ENCODE measurements at regions not wholly inside any gene's neighbourhood (a gene's known extent, or its start where the extent isn't known, plus 50 kb on each side); places are given as distances from the start of the nearest gene placed in this dataset.

DNA sequence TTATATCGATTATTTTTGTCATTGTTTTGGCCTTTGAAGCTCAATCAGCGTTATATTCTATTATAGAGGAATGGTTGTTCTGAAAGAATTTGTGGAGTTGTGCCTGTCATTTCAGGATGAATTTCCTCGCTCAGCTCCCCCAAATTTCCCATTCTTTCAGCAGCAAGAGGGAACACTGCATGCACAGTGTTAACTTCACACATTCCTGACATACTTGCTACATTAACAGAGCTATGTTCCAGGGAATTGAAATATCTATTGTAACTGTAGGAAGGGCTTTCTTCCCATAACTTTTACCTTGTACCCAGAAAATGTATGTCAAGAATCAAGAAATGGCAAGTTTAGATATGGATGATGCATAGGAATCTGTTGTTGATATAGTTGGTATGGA lies 379.0 kb downstream of the LRIG3 start:
- Mint-ChIP-seq H3K4me3 (no peak overlapping the region), H3K27ac (no peak overlapping the region), H3K4me1 (no peaks in the 10 kb centered on the region), H3K9me3 (peaks cover 0 to 7% (median 0%) of the 10 kb centered on the region in 9 donors), H3K36me3 (no peaks in the 10 kb centered on the region), H3K27me3 (peaks cover 2 to 21% (median 6%) of the 10 kb centered on the region in 5 donors)
- ATAC-seq = no peak
- no peak for DNase-seq
- POLR2A ChIA-PET = no interaction called here

DNA sequence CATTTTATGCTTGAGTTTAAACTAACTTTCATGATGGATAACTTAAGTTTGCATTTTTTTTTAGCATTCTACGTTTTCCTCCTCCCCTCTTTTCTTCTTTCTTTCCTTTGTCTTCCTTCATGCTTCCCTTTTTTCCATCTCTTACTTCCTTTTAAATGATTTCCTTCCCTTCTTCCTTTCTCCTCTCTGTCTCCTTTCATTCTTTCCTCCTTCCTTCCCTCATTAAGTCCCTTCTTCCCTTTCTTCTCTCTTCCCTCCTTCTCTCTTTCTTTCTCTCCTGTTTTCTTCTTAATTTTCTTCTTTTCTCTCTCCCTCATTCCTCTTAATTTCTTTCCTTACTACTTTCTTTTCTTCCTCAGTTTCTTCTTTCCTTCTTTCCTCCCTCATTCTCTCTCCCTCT lies 376.0 kb downstream of the LRIG3 start:
- no peaks in the 10 kb centered on the region for H3K4me1 Mint-ChIP-seq

DNA sequence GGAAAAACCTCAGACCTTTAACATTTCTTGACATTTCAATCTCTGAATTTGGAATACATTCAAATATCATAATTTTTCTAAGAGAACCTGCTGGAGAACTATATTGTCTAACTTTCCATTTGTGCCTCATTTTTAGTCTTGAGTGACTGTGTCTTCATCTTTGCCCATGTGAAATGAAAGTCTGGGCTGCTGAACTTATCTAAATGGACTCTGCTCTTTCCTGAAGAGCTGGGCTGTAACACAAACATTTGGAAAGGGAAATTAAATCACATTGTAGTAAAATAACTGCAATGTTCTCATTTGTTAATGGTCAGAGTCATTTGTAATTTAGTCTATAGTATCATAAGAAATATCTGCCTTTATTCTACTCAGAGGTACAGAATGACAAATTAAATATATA lies 373.1 kb downstream of the LRIG3 start:
- Mint-ChIP-seq H3K36me3 (no peaks in the 10 kb centered on the region), H3K4me3 (no peak overlapping the region), H3K9me3 (peaks cover 0 to 6% (median 0%) of the 10 kb centered on the region in 9 donors), H3K27ac (no peak overlapping the region), H3K4me1 (no peaks in the 10 kb centered on the region), H3K27me3 (peaks cover 3 to 15% (median 4%) of the 10 kb centered on the region in 5 donors)
- POLR2A ChIA-PET = no interaction called here
- no peak for ATAC-seq
- no peak for DNase-seq

More for the DNA sequence above, 376.0 kb downstream of the LRIG3 start:
- peaks cover 0 to 7% (median 0%) of the 10 kb centered on the region in 9 donors for H3K9me3 Mint-ChIP-seq
- peaks cover 3 to 21% (median 4%) of the 10 kb centered on the region in 5 donors for H3K27me3 Mint-ChIP-seq
- DNase-seq = no peak
- ATAC-seq = no peak
- no peaks in the 10 kb centered on the region for H3K36me3 Mint-ChIP-seq
- POLR2A ChIA-PET = no interaction called here
- no peak overlapping the region for H3K4me3 Mint-ChIP-seq
- no peak overlapping the region for H3K27ac Mint-ChIP-seq

DNA sequence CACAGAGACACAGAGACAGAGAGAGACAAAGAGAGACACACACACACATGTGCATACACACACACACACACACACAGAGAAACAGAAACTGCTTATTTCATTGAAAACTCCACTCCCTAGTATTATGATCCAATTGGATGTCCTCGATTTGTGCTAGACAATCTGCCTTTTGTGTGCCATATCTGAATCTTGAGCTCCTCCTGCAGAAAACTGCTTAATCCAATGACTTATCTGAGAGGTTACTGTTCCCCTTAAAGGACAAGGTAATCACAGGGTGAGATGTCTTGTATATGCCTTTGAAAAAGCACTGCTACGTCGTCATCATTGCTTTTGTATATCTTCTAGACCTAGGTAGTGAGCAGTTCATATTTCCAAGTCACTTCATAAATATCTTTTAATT lies 371.5 kb downstream of the LRIG3 start:
- Mint-ChIP-seq H3K4me3 (no peak overlapping the region), H3K36me3 (no peaks in the 10 kb centered on the region), H3K27ac (no peak overlapping the region), H3K4me1 (no peaks in the 10 kb centered on the region), H3K9me3 (peaks cover 0 to 6% (median 0%) of the 10 kb centered on the region in 9 donors), H3K27me3 (peaks cover 3 to 10% (median 4%) of the 10 kb centered on the region in 5 donors)
- POLR2A ChIA-PET = no interaction called here
- DNase-seq = no peak
- ATAC-seq = no peak

DNA sequence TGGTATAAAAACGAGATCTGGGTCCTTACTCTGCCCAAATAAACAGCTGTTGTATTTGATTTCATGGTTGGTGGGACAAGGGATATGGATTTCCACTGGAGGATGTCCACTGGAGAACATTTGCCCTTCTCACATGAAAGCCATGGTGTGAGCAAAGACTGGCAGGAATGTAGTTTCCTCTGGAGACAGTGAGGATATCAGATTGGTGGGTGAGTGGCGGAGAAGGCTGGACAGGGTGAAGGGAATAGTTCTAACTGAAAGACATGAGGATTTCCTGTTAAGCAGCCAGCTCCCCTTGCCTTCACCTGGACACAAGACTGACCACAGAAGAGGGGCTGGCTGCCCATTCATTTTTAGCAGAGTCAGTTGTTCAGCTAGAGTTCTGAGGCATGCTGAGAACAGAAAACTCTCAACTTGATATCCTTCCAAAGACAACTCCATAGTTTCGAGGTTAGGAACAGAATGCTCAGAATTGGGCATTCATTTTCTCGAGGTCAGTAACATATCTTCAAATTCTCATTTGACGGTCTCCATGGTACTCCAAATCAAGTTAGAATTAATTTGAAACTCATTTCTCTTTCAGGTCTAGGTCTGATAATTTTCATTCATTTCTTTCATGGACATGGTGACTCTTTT lies 365.7 kb downstream of the LRIG3 start:
- Mint-ChIP-seq H3K4me1 (no peaks in the 10 kb centered on the region), H3K4me3 (no peak overlapping the region), H3K36me3 (no peaks in the 10 kb centered on the region), H3K27ac (no peak overlapping the region), H3K27me3 (peaks cover 0 to 3% (median under 1%) of the 10 kb centered on the region in 5 donors), H3K9me3 (peaks cover 0 to 13% (median 2%) of the 10 kb centered on the region in 9 donors)
- DNase-seq (no peak), ATAC-seq (no peak)
- POLR2A ChIA-PET = no interaction called here

DNA sequence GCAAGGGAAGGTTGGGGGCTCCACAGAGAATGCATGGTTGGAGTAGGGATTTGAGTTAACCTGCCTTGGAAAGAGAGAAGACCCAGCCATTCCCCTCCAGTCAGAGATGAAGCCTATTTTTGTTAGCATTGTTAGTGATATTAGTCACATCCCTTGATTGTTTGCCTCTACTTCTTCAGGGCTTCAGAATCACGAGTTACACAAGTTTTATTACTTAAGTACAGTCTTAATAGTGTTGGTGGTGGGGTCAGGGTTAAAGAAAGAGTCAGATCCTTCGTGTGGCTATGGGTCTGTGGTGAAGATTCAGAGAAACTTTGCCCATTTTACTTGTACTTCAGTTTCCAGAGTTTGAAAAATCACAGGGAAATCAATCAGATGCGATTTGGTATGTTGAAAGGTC lies 363.1 kb downstream of the LRIG3 start:
- no peak overlapping the region for H3K4me3 Mint-ChIP-seq
- no peaks in the 10 kb centered on the region for H3K4me1 Mint-ChIP-seq
- DNase-seq (no peak), ATAC-seq (no peak)
- no peak overlapping the region for H3K27ac Mint-ChIP-seq
- peaks cover 0 to 18% (median 0%) of the 10 kb centered on the region in 9 donors for H3K9me3 Mint-ChIP-seq
- H3K27me3 Mint-ChIP-seq = peaks cover 0 to 5% (median 3%) of the 10 kb centered on the region in 5 donors
- H3K36me3 Mint-ChIP-seq = no peaks in the 10 kb centered on the region
- POLR2A ChIA-PET = no interaction called here

DNA sequence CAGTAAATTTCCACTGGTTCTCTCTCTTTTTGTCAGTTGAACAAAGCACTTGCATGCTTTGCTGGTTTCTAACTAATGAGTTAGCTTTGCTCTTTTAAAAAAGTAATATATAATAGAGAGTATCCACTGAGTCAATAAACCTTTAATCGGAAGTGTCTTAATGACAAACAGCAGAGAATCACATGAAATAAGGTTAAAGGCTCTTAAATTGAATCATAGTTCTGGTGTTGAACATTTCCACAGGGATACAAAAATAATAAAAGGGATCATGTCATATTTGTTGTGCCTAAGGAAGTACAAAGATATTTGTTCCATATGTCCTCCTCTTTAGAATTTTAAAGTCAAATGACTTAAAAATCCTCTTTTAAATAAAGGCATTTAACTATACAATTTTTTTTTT lies 362.6 kb downstream of the LRIG3 start:
- Mint-ChIP-seq H3K9me3 (peaks cover 0 to 18% (median 0%) of the 10 kb centered on the region in 9 donors), H3K27ac (no peak overlapping the region), H3K4me3 (no peak overlapping the region), H3K27me3 (peaks cover 0 to 5% (median 3%) of the 10 kb centered on the region in 5 donors), H3K36me3 (no peaks in the 10 kb centered on the region), H3K4me1 (no peaks in the 10 kb centered on the region)
- DNase-seq (no peak), ATAC-seq (no peak)
- POLR2A ChIA-PET = no interaction called here

DNA sequence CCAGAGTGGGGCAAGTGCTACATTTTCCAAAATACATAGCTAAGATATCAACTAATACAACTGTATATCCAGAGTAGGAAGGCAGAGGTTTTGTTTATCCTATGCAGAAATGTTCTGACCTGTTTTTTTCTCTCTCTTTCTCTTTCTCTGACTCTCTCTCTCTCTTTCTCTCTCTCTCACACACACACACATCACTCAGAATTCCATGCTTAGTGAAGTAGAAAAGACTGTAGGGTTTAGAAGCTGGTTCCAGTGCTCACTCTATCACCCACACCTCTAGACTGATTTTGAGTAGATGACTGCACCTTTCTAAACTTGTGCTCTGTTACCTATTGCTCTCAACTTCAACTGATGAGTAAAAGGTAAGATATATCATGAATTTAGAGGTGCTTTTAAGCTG lies 356.7 kb downstream of the LRIG3 start:
- DNase-seq (no peak), ATAC-seq (no peak)
- H3K27ac Mint-ChIP-seq = no peak overlapping the region
- H3K9me3 Mint-ChIP-seq = peaks cover 0 to 13% (median 2%) of the 10 kb centered on the region in 9 donors
- no peak overlapping the region for H3K4me3 Mint-ChIP-seq
- POLR2A ChIA-PET = no interaction called here
- H3K27me3 Mint-ChIP-seq = peaks cover 0 to 12% (median 4%) of the 10 kb centered on the region in 5 donors
- H3K4me1 Mint-ChIP-seq = no peaks in the 10 kb centered on the region
- H3K36me3 Mint-ChIP-seq = no peaks in the 10 kb centered on the region

DNA sequence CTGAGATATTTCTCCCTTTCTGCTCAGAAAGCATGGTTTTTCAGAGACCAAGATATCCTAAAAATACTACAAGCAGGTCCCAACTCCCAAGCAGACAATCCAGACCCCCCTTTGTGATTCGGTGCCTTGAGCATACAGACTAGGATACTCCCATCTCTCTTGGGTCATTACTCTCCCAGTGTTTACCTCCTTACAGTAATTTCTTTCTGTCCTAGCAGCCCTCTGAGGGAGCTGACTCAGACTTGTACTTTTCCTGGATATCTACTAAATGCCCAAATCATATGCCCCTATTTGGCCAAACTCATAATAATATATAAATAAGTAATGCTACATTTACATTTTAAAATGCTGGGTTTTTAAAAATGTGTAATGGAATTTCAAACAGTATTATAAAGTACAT lies 355.6 kb downstream of the LRIG3 start:
- peaks cover 0 to 10% (median 0%) of the 10 kb centered on the region in 9 donors for H3K9me3 Mint-ChIP-seq
- POLR2A ChIA-PET = no interaction called here
- DNase-seq (no peak), ATAC-seq (no peak)
- H3K27ac Mint-ChIP-seq = no peak overlapping the region
- H3K4me1 Mint-ChIP-seq = no peaks in the 10 kb centered on the region
- peaks cover 0 to 12% (median 4%) of the 10 kb centered on the region in 5 donors for H3K27me3 Mint-ChIP-seq
- no peaks in the 10 kb centered on the region for H3K36me3 Mint-ChIP-seq
- no peak overlapping the region for H3K4me3 Mint-ChIP-seq

DNA sequence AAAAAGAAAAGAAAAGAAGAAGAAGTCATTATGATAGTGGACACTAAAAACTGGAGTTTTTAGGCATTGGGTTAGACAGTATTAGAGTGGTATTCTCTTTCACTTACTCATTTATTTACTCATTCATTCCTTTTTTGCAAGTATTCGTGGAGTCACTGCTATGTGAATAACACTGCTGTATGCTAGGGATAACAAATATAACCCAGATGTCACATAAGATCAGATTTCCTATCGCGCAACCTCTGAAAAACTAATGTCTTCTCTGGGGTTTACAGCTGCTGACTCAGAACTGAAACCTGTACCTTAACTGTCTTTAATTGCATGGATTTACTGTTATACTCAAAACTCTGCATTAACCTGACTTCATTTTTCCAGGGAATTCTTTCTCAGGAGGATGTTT lies 353.7 kb downstream of the LRIG3 start:
- ATAC-seq = no peak
- H3K27me3 Mint-ChIP-seq = peaks cover 0 to 12% (median 4%) of the 10 kb centered on the region in 5 donors
- POLR2A ChIA-PET = no interaction called here
- DNase-seq = no peak
- H3K4me1 Mint-ChIP-seq = no peaks in the 10 kb centered on the region
- H3K4me3 Mint-ChIP-seq = no peak overlapping the region
- peaks cover 0 to 10% (median 0%) of the 10 kb centered on the region in 9 donors for H3K9me3 Mint-ChIP-seq
- H3K27ac Mint-ChIP-seq = no peak overlapping the region
- H3K36me3 Mint-ChIP-seq = no peaks in the 10 kb centered on the region

DNA sequence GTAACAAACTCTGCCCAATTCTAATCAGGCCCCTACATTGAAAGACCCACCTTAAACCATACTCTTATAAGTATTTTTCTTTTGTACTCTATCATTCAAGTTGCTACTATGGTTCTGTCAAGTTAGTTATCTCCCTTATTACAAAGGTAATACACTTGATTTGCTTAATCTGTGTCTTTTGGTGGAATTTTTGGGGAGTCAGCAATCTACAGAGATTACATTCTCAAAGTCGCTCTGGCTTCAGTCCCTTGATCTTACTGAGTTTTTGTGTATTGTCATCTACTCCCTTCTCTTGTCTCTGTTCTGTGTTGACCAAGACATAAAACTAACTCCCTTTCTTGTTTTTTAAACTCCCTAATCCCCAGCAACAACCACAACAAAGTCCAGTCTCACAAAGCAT lies 353.1 kb downstream of the LRIG3 start:
- Mint-ChIP-seq H3K4me3 (no peak overlapping the region), H3K4me1 (no peaks in the 10 kb centered on the region), H3K36me3 (no peaks in the 10 kb centered on the region), H3K27ac (no peak overlapping the region), H3K27me3 (peaks cover 0 to 12% (median 0%) of the 10 kb centered on the region in 5 donors), H3K9me3 (peaks cover 0 to 10% (median 0%) of the 10 kb centered on the region in 9 donors)
- ATAC-seq (no peak), DNase-seq (no peak)
- POLR2A ChIA-PET = no interaction called here

DNA sequence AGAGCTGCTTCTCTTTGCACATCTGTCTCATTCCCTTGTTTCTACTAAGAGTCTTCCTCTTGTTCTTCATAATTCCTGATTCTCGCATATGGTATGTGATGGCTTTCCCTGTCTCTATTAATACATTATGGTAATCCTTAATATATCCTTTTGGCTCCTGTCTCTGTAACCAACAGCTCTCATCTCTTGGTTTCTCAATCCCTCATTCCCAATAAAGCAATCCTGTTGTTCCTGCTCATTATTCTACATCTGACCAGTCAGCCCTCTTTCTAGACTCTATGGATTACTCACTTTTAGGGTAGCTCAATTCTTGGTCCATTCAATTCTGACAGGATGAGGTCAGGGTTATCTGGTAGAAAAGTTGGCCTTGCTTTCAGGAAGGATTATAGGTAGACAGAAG lies 349.9 kb downstream of the LRIG3 start:
- Mint-ChIP-seq H3K27me3 (peaks cover 0 to 6% (median 0%) of the 10 kb centered on the region in 5 donors), H3K4me1 (no peaks in the 10 kb centered on the region), H3K27ac (no peak overlapping the region), H3K36me3 (no peaks in the 10 kb centered on the region), H3K4me3 (no peak overlapping the region), H3K9me3 (peaks cover 0 to 10% (median 0%) of the 10 kb centered on the region in 9 donors)
- DNase-seq (no peak), ATAC-seq (no peak)
- POLR2A ChIA-PET = no interaction called here

DNA sequence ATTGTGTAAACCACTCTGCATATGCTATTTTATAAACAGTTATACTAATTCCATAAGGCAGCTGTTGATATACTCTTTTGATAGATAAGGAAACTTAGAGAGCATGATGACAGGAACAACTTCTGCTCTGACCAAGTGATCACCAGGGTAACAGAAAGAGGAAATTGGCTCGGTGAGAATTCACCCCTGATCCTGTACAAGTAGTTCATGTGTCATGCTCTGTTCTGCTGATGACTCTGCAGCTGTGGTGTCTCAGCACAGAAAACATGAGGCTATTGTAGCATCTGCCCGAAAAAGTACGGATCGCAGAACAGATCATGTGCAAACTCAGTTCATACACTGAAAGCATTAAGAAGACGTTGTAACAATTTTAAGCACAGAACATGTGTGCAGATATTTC lies 345.0 kb downstream of the LRIG3 start:
- no peak for ATAC-seq
- no peaks in the 10 kb centered on the region for H3K36me3 Mint-ChIP-seq

DNA sequence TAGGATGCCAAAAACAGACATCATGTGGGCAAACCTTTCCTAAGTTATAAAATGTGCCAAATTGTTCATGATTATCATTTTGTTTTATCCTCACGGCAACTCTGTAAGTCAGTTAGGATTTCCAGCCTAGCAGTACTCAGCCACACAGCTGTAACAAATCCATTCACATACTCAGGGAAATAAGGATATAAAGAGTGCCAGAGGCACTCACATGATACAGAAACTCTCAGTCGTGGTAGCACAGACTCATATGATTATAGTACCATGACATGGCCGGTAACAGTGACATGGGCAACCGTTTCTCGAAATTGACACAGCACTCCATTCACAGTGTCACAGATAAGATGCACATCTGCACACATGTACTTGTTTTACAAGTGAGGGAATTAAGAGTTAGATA lies 344.2 kb downstream of the LRIG3 start:
- no peaks in the 10 kb centered on the region for H3K27me3 Mint-ChIP-seq
- H3K36me3 Mint-ChIP-seq = no peaks in the 10 kb centered on the region
- DNase-seq = no peak
- POLR2A ChIA-PET = no interaction called here
- ATAC-seq = no peak
- H3K4me3 Mint-ChIP-seq = no peak overlapping the region
- no peak overlapping the region for H3K27ac Mint-ChIP-seq
- H3K4me1 Mint-ChIP-seq = no peaks in the 10 kb centered on the region
- H3K9me3 Mint-ChIP-seq = peaks cover 0 to 12% (median 0%) of the 10 kb centered on the region in 9 donors

More for the DNA sequence above, 345.0 kb downstream of the LRIG3 start:
- Mint-ChIP-seq H3K27me3 (no peaks in the 10 kb centered on the region), H3K4me1 (no peaks in the 10 kb centered on the region), H3K27ac (no peak overlapping the region), H3K4me3 (no peak overlapping the region), H3K9me3 (peaks cover 0 to 12% (median 0%) of the 10 kb centered on the region in 9 donors)
- POLR2A ChIA-PET = no interaction called here
- no peak for DNase-seq

Data from naive thymus-derived CD8-positive, alpha-beta T cell (primary cell).